ENCODE measurements at regions not wholly inside any gene's neighbourhood (a gene's known extent, or its start where the extent isn't known, plus 50 kb on each side); places are given as distances from the start of the nearest gene placed in this dataset.

- BruUV-seq (replicated peaks) = no TSS peak
- FAIRE-seq = no peak
Measured at GRCh38 chr12:34288963-34289345, 266.7 kb downstream of the ALG10 start.

More at GRCh38 chr12:34288963-34289345, 266.7 kb downstream of the ALG10 start:
- Histone ChIP-seq H4K20me1 (replicated peaks; ENCODE audit: control insufficient read depth, extremely low read depth, insufficient read depth, low read length) (no peaks in the 10 kb centered on the region), H3K9me3 (replicated peaks; ENCODE audit: control insufficient read depth, insufficient read depth, low read length) (peaks cover 2% of the 10 kb centered on the region), H2AFZ (ENCODE audit: low read depth, low read length) (no peak overlapping the region), H3K9me1 (replicated peaks; ENCODE audit: control insufficient read depth, extremely low read depth, insufficient read depth, low read length) (no peaks in the 10 kb centered on the region), H3K9ac (replicated peaks; ENCODE audit: extremely low read depth, insufficient read depth, low read length) (no peak overlapping the region), H3K36me3 (ENCODE audit: control insufficient read depth in 2 of 2, extremely low read depth in 1 of 2, insufficient read depth in 2 of 2, low read length in 2 of 2) (no peaks in the 10 kb centered on the region), H3K79me2 (ENCODE audit: control insufficient read depth, insufficient read depth, low read length) (no peaks in the 10 kb centered on the region), H3K4me1 (ENCODE audit: control insufficient read depth, extremely low read depth, insufficient read depth, low read length) (no peaks in the 10 kb centered on the region), H3K27me3 (ENCODE audit: control insufficient read depth in 2 of 2, insufficient read depth in 2 of 2, low read length in 2 of 2) (no peaks in the 10 kb centered on the region), H3K4me3 (replicated peaks in 1 of 3; ENCODE audit: insufficient read depth in 1 of 3, low read depth in 1 of 3, low read length in 3 of 3) (no peak overlapping the region), H3K4me2 (ENCODE audit: insufficient read depth, low read length) (no peak overlapping the region), H3K27ac (ENCODE audit: insufficient read depth, low read depth, low read length) (no peak overlapping the region)
- TF ChIP-seq, protein P1, sequence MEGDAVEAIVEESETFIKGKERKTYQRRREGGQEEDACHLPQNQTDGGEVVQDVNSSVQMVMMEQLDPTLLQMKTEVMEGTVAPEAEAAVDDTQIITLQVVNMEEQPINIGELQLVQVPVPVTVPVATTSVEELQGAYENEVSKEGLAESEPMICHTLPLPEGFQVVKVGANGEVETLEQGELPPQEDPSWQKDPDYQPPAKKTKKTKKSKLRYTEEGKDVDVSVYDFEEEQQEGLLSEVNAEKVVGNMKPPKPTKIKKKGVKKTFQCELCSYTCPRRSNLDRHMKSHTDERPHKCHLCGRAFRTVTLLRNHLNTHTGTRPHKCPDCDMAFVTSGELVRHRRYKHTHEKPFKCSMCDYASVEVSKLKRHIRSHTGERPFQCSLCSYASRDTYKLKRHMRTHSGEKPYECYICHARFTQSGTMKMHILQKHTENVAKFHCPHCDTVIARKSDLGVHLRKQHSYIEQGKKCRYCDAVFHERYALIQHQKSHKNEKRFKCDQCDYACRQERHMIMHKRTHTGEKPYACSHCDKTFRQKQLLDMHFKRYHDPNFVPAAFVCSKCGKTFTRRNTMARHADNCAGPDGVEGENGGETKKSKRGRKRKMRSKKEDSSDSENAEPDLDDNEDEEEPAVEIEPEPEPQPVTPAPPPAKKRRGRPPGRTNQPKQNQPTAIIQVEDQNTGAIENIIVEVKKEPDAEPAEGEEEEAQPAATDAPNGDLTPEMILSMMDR (IDR thresholded peaks at IDR 0.05; ENCODE audit: extremely low read depth in 1 of 2, insufficient read depth in 1 of 2, low read depth in 1 of 2, low read length in 2 of 2) = no peak
- no peak for TF ChIP-seq JUN (IDR thresholded peaks at IDR 0.05; ENCODE audit: borderline replicate concordance, insufficient read depth, insufficient read length, low read depth)
- no peak for TF ChIP-seq EZH2 (IDR thresholded peaks at IDR 0.05; ENCODE audit: borderline replicate concordance, low read depth, low read length, severe bottlenecking)
- no peak for TF ChIP-seq FOS (IDR thresholded peaks at IDR 0.05; ENCODE audit: borderline replicate concordance, insufficient read depth, low read length)
- no peak for TF ChIP-seq GATA2 (IDR thresholded peaks at IDR 0.05; ENCODE audit: insufficient read depth, insufficient read length, low read depth, low read length)
- TF ChIP-seq MYC (IDR thresholded peaks at IDR 0.05; ENCODE audit: low read depth, low read length) = no peak
- TF ChIP-seq, protein P2, sequence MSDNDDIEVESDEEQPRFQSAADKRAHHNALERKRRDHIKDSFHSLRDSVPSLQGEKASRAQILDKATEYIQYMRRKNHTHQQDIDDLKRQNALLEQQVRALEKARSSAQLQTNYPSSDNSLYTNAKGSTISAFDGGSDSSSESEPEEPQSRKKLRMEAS (IDR thresholded peaks at IDR 0.05; ENCODE audit: insufficient read depth, insufficient read length) = no peak
- TF ChIP-seq POLR2A (IDR thresholded peaks at IDR 0.05; ENCODE audit: low read depth, low read length) = no peak
- TF ChIP-seq POLR2AphosphoS5 (IDR thresholded peaks at IDR 0.05; ENCODE audit: insufficient read depth, low read depth, low read length) = no peak
- POLR2A ChIA-PET = no interaction called here
- intact Hi-C loops (cut with micrococcal nuclease) = no loop called here
- DNase-seq (ENCODE audit: low read depth, low spot score) = no peak
- CTCF ChIA-PET = no interaction called here
- dilution Hi-C loops (cut with MboI; ENCODE audit: extremely low pct_ligation_motif_present, low sequenced_read_pairs) = no loop called here
